CD1c-positive myeloid dendritic cell (primary cell): ENCODE measurements at regions not wholly inside any gene's neighbourhood (a gene's known extent, or its start where the extent isn't known, plus 50 kb on each side); places are given as distances from the start of the nearest gene placed in this dataset.

ENCODE experiments used
- DNase-seq: peaks from one replicate; pipeline ENCODE4 v3.0.0-alpha.2; 2016; ENCODE audit errors: extremely low spot score

GRCh38 chr5:68450245-68450852, 234.8 kb downstream of the PIK3R1 start:
- no peak for DNase-seq

GRCh38 chr5:68452286-68452685, 236.7 kb downstream of the PIK3R1 start:
- no peak for DNase-seq

GRCh38 chr5:68454172-68454571, 238.6 kb downstream of the PIK3R1 start:
- DNase-seq = no peak

- DNase-seq = no peak
Observed at GRCh38 chr5:68454766-68455165, 239.2 kb downstream of the PIK3R1 start.

GRCh38 chr5:68455216-68455615, 239.7 kb downstream of the PIK3R1 start:
- DNase-seq = no peak

- DNase-seq = no peak
Observed at GRCh38 chr5:68456756-68457217, 241.2 kb downstream of the PIK3R1 start.

GRCh38 chr5:68457285-68457684, 241.7 kb downstream of the PIK3R1 start:
- DNase-seq = no peak

- no peak for DNase-seq
Observed at GRCh38 chr5:68458416-68459021, 243.0 kb downstream of the PIK3R1 start.

- no peak for DNase-seq
Observed at GRCh38 chr5:68459093-68459809, 243.7 kb downstream of the PIK3R1 start.

- DNase-seq = no peak
Observed at GRCh38 chr5:68459810-68460139, 244.2 kb downstream of the PIK3R1 start.

GRCh38 chr5:68460147-68460798, 244.7 kb downstream of the PIK3R1 start:
- DNase-seq = peak; percentile 78

- no peak for DNase-seq
Observed at GRCh38 chr5:68463606-68464005, 248.1 kb downstream of the PIK3R1 start.

- no peak for DNase-seq
Observed at GRCh38 chr5:68464424-68464823, 248.9 kb downstream of the PIK3R1 start.

GRCh38 chr5:68465133-68465532, 249.6 kb downstream of the PIK3R1 start:
- no peak for DNase-seq

- no peak for DNase-seq
Observed at GRCh38 chr5:68465934-68466551, 250.5 kb downstream of the PIK3R1 start.

- DNase-seq = no peak
Observed at GRCh38 chr5:68467208-68467607, 251.7 kb downstream of the PIK3R1 start.

GRCh38 chr5:68467794-68468193, 252.2 kb downstream of the PIK3R1 start:
- no peak for DNase-seq

GRCh38 chr5:68468322-68468721, 252.8 kb downstream of the PIK3R1 start:
- DNase-seq = no peak

- no peak for DNase-seq
Observed at GRCh38 chr5:68475476-68475983, 260.0 kb downstream of the PIK3R1 start.

GRCh38 chr5:68476854-68477253, 261.3 kb downstream of the PIK3R1 start:
- DNase-seq = no peak

- no peak for DNase-seq
Observed at GRCh38 chr5:68478301-68479095, 262.9 kb downstream of the PIK3R1 start.
